ENCODE measurements at regions not wholly inside any gene's neighbourhood (a gene's known extent, or its start where the extent isn't known, plus 50 kb on each side); places are given as distances from the start of the nearest gene placed in this dataset.

DNA sequence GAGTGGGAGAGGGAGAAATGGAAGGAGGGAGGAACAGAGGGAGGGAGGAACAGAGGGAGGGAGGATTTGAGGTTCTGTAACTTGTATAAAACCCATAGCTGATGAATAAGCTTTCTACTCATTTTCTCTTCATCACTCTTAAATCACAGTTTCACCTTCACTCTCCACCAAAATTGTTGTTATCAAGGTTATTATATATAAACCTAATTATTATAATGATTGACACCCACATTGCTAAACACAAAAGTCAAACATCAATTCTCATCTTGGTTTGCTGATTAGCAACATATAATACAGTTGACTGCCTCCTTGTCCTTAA is 229.0 kb upstream of the PAPPA start:
- TF ChIP-seq, protein P1, sequence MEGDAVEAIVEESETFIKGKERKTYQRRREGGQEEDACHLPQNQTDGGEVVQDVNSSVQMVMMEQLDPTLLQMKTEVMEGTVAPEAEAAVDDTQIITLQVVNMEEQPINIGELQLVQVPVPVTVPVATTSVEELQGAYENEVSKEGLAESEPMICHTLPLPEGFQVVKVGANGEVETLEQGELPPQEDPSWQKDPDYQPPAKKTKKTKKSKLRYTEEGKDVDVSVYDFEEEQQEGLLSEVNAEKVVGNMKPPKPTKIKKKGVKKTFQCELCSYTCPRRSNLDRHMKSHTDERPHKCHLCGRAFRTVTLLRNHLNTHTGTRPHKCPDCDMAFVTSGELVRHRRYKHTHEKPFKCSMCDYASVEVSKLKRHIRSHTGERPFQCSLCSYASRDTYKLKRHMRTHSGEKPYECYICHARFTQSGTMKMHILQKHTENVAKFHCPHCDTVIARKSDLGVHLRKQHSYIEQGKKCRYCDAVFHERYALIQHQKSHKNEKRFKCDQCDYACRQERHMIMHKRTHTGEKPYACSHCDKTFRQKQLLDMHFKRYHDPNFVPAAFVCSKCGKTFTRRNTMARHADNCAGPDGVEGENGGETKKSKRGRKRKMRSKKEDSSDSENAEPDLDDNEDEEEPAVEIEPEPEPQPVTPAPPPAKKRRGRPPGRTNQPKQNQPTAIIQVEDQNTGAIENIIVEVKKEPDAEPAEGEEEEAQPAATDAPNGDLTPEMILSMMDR (conservative IDR thresholded peaks at IDR 0.05; ENCODE audit: low read length) = no peak
- TF ChIP-seq EZH2phosphoT487 (IDR thresholded peaks at IDR 0.05; ENCODE audit: borderline replicate concordance) = no peak

Data from Loucy (cell line).